GM19043 (cell line): ENCODE measurements at regions not wholly inside any gene's neighbourhood (a gene's known extent, or its start where the extent isn't known, plus 50 kb on each side); places are given as distances from the start of the nearest gene placed in this dataset.

Source experiments
- ATAC-seq: cut with Tn5 transposase; IDR thresholded peaks from one replicate; pipeline ENCODE4 v1.9.1; 2021; ENCODE audit warnings: low read depth; ENCODE audit not compliant: unreplicated experiment

- no peak for ATAC-seq
Observed at GRCh38 chr14:101002738-101003137, 99.2 kb upstream of the RTL1 start.

GRCh38 chr14:101004176-101004575, 100.7 kb upstream of the RTL1 start:
- no peak for ATAC-seq

- ATAC-seq = no peak
Observed at GRCh38 chr14:101004954-101005353, 101.4 kb upstream of the RTL1 start.

- no peak for ATAC-seq
Observed at GRCh38 chr14:101005447-101005846, 101.9 kb upstream of the RTL1 start.

DNA sequence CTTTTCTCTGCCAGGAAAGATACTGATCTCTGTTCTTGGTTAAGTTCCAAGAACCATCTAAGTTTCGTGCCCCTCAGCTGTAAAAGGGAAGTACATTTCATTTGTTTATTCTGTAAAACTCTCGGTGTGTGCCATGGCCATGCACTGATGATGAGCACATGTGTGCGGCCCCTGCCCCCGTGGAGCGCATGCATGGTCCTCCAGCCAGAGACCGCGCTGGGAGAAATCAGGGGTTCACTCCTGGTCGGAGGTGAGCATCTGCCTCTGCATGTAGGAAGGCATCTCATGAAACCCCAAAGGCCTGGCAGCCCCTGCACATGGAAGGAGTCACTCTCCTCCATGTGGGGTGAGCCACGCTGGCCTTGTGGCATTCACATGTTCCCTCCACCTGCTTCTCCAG, 102.5 kb upstream of the RTL1 start:
- no peak for ATAC-seq

DNA sequence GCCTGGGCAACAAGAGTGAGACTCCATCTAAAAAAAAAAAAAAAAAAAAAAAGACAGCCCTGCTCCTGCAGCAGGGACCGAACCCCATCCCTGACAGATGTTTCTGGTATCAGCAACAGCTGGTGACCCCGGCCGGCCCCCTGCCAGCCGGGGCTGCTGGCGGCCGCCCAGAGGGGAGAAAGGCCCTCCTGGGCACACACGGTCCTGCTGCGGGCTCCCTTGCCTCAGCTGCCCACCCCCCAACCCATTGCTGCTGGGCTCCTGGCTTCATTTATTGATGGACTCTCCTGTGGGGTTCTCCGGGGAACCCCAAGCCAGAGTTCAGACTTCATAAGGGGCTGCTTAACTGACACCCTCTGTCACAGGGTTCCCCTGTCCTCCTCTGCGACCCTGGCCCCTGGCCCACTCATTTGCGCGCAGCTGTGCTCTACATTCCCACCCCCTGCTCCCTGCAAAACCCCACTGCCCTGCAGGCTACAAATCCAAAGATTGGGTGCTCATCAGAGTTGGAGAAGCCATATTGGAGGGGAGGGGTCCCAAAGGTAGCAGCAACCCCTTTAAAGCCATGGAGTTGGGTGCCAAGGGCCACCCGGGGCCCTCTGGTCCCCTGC, 103.6 kb upstream of the RTL1 start:
- no peak for ATAC-seq

DNA sequence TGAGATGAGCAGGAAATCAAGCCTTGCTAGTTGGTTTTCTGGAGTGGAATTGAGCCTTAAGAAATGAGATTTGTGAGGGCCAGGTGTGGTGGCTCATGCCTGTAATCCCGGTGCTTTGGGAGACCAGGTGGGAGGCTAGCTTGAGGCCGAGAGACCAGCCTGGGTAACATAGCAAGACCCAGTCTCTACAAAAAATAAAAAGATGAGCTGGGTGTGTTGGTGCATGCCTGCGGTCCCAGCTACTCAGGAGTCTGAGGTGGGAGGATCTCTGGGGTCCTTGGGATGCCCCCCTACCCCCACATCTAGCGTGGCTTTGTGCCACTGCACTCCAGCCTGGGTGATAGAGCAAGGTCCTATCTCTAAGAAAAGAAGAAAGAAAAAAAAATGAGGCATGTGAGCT, 104.2 kb upstream of the RTL1 start:
- no peak for ATAC-seq

GRCh38 chr14:101008196-101008595, 104.7 kb upstream of the RTL1 start:
- no peak for ATAC-seq

- ATAC-seq = no peak
Observed at GRCh38 chr14:101008631-101009336, 105.3 kb upstream of the RTL1 start.

- ATAC-seq = no peak
Observed at GRCh38 chr14:101009531-101009930, 106.0 kb upstream of the RTL1 start.

DNA sequence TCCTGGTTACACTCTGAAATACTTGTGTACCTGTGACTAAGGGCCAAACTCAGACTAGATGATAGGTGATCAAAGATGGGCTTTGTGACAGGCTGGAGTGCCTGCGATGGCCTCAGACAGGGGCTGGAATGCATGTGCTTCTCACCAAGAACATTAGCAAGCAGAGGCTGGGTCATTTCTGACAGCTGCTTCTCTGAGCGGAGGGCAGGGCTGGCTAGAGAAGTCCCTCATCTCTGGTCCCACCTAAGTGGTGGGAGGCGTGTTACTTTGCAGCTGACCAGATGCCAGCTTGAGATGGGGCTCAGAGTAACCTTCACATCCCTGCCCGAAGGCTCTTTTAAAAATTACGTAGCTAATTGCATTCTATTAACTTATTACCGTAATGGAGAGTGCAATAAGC, 106.8 kb upstream of the RTL1 start:
- ATAC-seq = no peak

DNA sequence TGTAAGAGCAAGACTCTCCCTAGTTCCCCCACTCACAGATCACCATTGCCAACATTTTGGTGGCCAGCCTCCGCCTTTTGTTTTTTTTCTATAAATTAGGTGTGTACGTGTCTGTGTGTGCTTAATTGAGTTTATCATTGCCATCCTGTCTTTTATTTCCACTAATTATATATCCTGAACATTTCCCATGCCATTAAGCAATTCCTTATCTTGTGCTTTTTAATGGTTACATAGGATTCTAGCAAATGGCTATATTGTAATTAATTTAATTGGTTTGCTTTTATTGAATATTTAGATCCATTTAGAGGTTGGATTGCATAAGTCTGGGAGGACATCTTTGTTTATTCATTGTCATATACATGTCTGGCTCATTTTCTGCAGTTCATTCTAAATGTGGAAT, 107.3 kb upstream of the RTL1 start:
- no peak for ATAC-seq

DNA sequence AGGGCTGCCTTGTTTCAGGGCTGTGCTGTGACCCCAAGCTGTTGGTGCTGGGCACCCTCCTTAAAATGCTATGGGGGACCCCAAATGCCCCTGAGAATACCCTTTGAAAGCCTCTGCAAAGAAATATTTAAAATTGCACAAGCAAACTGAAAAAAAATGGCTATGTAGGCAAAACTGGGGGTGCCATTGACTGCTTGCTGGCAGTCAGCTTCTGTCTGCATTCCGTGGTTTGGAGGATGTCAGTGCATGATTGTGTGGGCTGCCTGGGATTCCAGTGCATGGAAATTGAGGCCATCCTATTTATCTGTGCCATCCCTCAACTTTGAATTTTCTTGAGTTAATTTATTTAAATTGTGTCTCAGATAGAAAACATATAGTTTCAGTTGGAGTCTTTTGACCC, 113.7 kb upstream of the RTL1 start:
- ATAC-seq = no peak

- ATAC-seq = no peak
Observed at GRCh38 chr14:101017806-101018560, 114.5 kb upstream of the RTL1 start.

GRCh38 chr14:101018561-101019290, 115.2 kb upstream of the RTL1 start:
- no peak for ATAC-seq

GRCh38 chr14:101019541-101019940, 116.0 kb upstream of the RTL1 start:
- ATAC-seq = no peak

DNA sequence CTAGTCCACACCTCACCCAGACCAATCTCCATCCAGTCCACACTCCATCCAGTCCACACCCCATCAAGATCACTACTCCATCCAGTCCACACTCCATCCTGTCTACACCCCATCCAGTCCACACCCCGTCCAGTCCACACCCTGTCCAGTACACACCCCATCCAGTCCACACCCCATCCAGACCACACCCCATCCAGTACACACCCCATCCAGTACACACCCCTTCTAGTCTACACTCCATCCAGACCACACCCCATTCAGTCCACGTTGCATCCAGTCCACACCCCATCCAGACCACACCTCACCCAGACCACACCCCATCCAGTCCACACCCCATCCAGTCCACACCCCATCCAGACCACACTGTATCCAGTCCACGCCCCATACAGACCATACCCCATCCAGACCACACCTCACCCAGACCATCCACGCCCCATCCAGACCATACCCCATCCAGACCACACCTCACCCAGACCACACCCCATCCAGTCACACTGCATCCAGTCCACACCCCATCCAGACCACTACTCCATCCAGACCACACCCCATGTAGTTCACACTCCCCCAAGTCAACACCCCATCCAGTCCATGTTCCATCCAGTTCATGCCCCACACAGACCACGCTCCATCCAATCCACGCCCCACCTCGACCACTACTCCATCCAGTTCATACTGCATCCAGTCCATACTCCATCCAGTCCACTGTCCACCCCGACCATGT, 116.6 kb upstream of the RTL1 start:
- no peak for ATAC-seq

DNA sequence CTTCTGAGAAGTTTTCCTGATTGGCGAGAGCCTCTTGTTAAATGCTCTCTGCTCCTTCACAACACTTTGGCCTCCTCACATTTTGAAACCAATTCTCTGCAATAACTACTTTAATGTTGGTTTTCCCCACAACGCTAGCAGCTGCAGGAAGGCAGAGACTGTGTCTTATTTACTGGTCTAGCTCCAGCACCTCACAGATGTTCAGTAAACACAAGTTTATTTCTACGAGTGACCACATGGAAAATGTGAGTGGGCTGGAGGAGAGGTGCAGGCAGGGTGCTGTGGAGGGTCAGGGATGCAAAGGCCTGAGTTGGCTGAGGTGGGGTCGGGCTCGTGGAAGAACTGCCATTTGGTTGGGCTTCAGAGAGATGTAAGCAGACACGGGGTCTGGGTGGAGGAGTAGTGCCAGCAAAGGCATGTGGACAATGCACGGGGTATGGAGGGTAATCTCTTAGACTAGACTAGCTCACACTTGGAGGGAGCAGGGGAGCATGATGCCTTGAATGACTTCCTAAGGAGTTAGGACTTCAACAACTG, 117.4 kb upstream of the RTL1 start:
- no peak for ATAC-seq

DNA sequence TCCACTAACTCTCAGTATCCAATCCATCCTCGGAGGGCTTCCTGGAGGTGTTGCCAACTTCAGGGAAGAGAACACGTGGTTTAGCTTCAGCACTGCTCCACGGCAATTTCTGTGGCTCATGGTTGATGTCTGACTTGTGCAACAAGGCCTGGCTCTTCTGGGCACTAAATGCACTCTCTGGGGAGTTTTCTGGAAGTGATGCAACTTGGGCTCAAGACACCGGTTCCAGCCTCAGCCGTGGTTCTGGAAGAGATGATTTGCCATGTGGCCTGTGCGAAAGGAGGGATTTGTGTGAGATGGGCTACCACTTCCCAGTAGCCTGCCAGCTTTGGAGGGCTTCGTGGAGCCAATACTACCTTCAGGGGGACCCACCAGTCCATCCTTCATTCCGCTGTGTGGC, 118.6 kb upstream of the RTL1 start:
- no peak for ATAC-seq

DNA sequence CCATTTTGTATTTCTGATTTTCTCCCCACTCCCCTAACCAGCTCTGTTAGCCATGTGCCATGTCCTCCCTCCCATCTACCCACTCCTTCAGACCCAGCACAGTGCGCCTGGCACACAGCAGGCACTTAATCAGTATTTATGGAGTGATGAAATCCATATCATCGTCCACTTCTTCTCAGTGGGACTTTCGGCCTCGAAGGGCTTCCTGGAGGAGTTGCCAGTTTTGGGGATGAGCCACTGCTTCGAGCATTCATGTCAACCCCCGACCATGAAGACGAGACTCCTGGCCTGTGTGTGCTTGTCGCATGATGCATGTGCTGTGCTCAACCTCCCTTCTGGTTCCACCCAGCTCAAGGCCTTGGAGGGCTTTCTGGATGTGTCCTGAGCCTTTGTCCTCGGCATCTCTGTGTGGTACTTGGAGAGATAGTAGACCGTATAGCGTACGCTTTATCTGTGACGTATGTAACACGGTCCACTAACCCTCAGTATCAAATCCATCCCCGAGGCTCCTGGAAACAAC, 119.5 kb upstream of the RTL1 start:
- no peak for ATAC-seq
